PC-3 (cell line): ENCODE measurements at regions not wholly inside any gene's neighbourhood (a gene's known extent, or its start where the extent isn't known, plus 50 kb on each side); places are given as distances from the start of the nearest gene placed in this dataset.

Experiments
- CTCF ChIP-seq: fragments of 300-600 bp; sonication (generic); conservative IDR thresholded peaks from 2 replicates; pipeline ENCODE4 v1.5.1; 2017; ENCODE audit warnings: antibody characterized with exemption, low read depth, mild to moderate bottlenecking, low read length
- EZH2 ChIP-seq: fragments of 300-600 bp; sonication (generic); IDR thresholded peaks from one replicate; pipeline ENCODE4 v1.6.1; 2017; ENCODE audit warnings: antibody characterized with exemption, mild to moderate bottlenecking, low read length; ENCODE audit not compliant: unreplicated experiment

DNA sequence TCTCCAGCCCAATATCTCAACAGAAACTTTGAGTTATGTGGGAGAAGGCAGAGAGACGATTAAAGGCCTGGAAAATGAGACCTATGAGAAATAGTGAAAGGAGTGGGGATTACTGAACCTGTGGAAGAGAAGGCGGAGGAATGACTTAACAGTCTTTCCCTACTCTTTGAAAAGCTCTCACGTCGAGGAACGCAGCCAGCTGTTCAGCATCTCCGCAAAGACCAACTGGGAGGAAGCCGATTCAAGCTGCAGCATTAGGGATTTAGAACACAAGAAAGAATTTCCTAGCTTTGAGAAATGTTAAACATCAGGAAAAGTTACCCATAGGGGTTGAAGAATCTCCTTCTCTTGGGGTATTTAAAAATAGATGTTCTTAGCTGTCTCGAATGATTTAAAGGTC is 233.2 kb upstream of the PARD3B start:
- TF ChIP-seq CTCF = no peak
- no peak for TF ChIP-seq EZH2
